HPDE6-E6E7 (cell line): ENCODE measurements at regions not wholly inside any gene's neighbourhood (a gene's known extent, or its start where the extent isn't known, plus 50 kb on each side); places are given as distances from the start of the nearest gene placed in this dataset.

Experiments
- DNase-seq: peaks from one replicate; pipeline ENCODE4 v3.0.0; 2011; ENCODE audit warnings: missing footprints; ENCODE audit errors: extremely low spot score

DNA sequence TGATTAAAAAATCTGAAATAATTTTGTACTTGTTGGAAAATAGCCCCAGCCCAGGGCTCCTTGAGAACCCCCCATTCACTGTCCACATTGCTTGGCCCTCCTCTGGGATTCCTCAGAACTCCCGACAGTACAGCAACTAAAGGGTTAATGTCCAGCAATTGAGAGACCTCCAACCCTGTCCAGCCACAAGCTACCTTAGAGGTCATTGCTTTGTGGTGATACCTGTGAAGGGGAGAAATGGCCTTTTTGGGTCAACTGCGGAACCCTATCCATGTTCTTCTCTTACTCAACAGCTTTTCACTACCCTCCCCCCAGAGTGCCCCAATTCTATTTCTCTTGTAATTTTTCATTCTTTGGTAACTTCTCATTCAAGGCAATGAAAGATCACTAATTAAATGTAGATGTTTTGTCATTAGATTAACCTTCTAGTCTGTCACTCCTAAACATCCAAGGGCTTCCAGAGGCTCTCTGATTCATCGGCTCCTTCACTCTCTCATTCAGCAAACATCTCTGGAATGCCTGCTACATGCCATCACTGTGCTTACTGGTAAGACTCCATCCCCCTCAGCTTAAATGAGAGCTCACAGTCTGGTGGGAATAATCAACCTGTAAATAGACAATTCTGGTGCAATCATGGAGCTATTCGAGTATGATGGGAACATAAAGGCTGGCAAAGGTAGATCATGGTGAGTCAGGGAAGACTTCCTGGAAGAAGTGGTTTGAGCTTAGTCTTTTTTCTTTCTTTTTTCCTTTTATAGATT, 241.4 kb upstream of the PGRMC2 start:
- DNase-seq: peak; percentile 66

DNA sequence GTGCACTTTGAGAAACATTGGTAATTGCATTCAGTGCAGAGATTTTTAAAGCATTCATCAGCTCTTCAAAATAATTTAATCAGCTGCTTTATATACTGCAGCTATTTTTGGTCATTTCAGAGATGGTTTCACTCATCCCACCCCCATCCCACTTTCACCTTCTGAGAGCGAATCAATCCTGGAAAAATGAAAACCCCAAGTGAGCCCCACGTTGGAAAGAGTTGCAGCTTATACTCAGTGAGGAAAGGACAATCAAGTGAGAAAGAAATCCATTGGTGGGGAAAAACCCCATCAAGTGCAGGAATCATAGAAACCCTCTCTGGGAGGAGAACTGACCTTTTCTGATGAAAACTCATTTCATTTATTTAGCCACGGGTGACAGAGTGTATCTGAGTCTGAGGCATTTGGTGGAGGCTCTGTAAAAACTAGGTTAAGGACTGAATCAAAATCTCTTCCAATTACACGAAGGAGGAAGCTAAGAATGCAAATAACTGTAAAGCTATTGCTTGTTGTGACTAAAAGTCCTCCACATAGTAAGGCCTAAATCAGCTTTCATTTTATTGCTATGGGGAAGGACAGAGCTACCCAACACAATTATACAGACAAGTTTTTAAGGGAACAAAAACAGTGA, 240.4 kb upstream of the PGRMC2 start:
- DNase-seq: no peak

DNA sequence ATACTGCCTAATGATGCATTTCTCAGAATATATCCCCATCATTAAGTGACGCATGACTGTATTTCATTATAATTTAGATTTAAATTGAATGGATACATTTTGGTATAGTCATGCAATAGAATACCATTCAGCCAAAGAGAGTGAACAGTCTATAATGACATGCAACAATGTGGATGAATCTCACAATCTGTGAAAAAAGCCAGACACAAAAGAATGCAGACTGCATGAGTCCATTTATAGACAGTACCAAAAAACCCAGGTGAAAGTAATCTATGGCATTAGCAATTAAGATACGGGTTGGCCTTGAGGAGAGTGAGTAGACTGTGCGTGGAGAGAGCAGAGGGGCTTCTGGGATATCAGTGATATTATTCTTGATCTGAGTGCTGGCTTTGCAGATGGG, 239.7 kb upstream of the PGRMC2 start:
- no peak for DNase-seq

DNA sequence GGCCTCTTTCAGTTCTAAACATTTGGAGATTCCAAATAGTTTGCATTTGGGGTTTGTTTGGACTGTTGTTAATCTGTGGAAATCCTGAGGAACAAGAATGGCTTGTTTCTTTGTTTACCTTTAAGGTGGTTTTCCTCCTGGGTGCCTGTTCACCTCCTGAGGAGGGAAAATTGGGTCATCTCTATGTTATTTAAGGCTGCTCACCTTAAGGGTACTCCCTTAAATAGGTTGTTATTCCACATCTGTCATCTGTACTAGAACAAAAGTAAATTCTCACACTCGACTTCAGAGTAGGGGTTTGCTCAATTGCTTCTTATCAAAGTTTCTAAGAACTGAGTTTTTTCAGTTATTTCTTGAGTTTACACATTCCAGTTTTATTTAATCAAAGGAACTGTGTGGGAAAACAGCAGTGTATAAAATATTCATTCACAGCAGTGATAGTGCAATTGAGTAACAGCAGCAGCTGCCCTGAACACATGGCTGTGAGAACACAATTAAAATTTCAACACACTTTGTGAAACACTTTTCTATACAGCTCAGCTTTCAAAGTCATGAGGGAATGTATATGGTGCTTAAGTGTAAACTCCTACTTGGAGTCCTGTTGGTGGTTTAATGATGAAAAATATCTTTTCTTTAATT, 238.5 kb upstream of the PGRMC2 start:
- DNase-seq: peak; percentile 35

DNA sequence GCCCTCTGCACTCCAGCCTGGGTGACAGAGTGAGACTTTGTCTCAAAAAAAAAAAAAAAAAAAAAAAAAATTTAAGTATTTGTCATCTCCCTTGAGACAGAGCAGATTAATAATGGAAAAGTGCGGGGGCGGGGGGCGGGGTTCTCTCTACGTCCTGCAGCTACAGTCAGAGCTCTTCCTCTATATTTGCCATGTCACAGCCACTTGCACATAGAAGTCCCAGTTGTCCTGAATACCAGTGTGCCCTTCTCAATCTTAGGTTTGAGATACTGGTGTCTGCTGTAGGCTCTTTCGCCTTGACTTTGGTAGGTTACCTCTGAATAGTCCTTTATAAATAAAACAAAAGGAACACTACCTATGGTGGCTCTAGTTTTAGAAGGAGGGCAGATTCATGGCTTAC, 237.8 kb upstream of the PGRMC2 start:
- no peak for DNase-seq

DNA sequence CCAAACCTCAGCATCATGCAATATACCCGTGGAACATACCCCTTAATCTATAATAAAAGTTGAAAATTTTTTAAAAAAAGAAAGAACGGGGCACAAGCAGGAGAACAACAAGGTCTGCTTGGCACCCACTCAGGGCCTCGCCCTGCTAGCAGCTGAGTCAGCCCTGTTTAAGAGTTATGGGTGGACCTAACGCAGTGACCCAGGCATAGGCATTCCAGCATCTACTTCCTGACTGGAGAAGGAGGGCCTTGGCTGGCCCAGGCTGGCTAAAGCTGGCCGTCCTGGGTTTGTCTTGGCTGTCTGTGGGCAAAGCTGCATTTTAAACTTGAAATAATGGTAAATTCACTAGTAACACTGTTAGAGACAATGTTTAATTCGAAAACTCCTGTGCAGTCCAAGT, 236.7 kb upstream of the PGRMC2 start:
- DNase-seq: peak; percentile 60

DNA sequence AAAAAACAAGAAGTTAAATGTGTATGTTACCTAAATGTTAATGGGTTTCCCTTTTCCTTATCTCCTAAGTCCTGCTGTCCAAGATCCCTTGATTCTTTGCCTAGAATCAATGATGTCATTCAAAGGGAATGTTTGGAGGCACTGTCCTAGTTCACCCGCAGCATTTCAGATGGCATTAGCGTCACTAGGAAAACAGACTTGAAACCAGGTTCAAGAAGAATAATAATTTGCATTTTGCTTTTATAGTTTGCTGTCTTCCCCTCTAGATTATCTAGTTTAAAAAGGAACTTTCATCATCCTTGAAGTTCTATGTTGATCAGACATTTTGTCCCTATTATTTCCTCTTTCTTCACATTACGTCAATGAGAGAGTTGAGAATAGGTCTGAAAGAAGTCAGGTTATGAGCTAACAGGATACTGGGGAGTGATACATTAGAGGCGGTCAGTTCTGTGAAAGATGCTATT, 234.1 kb upstream of the PGRMC2 start:
- no peak for DNase-seq

DNA sequence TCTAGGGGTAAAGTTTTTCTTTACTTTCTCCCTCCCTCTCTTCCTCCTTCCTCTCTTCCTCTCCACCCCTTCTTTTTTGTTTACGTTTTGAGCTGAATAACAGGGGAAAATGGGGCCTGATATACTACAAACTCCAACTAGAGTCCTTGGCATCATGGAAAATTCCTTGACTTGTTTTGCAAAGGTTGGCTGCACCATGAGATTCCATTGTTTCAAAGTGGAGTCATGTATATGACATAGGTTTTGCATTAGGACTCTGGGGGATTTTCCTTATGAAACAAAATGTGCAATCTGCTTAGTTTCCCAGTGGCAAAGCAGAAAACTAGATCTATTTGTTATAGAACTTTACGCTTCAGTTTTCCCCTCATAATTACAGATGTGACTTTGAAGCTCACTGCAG, 233.5 kb upstream of the PGRMC2 start:
- DNase-seq: no peak

DNA sequence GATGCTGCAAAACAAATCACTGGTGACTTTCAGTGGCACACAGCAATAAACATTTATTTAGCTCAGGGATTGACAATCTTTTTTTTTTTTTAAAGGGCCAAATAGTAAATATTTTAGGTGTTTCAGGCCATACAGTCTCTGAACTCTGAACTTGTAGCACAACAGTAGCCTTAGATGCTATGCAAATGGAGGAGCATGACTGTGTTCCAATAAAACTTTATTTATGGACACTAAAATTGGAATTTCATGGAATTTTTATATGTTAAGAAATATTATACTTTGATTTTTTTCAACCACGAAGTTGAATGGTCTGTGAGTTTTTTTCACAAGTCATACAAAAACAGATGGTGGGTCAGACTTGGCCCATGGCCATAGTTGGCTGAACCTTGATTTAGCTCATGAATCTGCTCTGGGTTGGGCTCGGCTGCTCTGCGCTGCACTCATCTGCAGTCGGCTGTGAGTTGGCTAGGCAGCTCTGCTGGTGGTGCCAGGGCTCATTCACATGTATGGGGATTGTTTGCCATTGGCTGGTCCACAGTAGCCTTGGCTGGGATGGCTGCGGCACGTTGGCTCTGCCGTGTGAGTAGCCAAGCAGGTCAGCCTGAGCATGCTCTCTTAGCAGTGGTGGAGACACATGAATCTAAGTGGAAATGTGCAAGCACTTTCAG, 231.7 kb upstream of the PGRMC2 start:
- no peak for DNase-seq

DNA sequence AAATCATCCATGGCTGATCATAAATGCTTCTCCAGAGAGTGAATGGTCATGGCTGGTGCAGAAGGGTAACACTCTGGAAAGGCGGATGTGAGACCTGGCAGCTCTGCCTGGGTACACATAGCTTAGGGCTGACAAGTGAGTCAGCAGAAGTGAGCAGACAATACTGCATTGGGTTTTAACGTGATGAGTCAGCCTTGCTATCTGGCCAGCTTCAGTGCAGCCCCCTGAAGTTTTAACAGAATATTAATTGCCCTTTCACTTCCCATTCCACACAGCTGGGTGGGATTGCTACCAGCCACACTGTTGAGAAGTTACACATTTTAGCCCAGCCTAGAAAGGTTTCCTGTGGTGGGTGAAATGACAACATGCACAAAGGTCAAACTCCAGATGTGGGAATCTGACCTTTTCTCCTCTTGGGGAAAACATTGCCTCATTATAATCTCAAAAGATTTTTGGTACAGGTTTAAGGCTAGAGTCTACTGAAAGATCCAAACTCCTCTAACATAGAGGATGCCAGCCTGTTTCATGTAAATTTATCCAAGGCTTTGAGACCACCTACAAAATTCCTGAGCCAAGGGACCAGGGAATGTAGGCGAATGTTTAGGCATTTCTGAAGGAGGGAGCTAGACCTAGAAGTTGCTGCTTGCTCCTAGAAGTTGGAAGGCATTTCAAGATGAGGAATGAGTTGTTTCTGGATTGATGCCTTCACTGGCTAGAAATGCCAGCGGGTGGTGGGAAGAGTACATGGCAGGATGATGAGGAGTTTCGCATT, 230.3 kb upstream of the PGRMC2 start:
- DNase-seq: peak; percentile 78

DNA sequence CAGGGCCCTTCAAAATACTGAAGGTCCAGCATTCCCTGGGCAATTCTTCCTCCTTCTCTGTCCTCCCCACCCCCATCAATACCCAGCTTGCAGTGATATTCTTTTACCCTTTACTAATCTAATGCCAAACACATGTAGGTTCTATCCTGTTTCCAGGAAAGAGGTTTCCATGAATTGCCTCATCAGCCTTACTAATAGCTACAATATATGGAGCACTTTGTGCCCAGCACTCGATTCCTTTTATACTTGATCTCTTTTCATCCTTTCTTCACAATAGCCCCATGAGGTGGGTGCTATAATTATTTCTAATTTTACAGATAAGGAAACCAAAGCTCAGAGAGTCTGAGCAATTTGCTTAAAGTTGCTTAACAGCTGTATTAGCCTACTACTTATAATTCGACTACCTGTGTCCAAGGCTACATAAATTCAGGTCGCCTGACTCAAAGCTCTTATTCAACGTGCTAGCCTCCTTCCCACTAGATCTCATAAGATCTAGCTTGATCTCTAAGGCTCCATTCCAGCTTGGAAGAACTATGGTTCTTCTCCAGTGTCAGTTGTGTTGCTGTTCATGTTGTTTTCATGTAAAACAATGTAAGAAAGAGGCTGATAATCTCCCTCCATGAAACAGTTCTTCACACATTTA, 229.6 kb upstream of the PGRMC2 start:
- DNase-seq: no peak

DNA sequence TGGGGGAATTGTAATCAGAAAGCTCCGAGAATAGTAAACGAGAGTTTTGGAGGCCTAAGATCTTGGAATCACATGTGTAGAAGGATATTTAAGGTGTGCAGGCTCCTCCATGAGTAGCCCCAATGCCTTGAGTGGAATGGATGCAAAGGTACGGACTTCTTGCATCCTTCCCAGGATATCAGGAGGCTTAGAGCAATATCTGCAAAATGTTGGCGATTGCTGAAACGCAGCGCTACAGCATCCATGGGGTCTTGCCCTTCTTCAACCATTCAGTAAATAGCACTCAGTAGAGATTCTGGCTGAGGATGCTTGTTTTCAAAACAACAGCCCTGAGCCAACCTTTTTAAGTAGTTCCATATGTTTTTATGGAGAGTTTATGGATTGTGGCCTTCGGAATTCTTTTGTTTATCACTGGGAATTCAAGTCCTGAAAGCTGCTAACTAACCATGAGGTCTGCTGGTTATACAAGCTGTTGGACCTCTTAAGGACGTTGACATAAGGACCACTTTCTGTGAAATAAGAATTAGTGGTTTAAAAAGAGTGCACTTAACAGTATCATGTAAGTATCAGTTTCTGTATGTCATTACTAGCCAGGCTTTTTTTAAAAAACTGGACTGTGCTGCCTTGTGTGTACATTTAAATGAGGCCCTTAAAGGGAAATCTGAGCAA, 228.8 kb upstream of the PGRMC2 start:
- DNase-seq: no peak

DNA sequence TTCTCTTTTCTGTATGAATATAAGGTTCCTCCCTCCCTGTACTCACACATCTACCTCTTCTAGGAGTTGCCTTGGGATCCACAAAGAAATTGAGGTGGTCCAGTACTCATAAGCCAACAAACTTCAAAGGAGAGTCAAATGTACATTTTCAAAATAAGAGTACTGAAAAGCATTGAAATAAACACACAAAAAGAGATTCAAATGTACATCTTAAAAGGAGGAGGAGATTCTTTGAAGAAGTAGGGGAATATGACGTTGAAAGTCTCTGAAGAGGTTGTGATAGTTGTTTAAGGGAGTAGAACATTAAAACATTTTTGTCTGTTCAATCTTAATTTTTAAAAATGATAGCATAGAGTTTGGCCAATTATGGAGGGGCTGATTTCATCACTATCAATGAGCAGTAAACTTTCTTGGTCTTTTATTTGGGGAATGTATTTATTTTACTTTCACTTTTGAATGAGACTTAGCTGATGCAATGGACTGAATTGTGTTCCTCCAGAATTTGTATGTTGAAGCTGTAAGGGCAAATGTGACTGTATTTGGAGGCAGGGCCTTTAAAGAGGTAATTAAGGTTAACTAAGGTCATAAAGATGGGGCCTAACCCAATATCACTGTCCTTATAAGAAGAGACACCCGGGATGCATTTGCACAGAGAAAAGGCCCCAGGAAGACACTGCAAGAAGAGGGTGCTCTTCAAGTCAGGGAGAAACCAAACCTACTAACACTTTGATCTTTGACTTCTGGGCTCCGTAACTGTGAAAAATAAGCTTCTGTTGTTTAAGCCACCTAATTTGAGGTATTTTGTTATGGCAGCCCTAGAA, 226.3 kb upstream of the PGRMC2 start:
- DNase-seq: no peak

DNA sequence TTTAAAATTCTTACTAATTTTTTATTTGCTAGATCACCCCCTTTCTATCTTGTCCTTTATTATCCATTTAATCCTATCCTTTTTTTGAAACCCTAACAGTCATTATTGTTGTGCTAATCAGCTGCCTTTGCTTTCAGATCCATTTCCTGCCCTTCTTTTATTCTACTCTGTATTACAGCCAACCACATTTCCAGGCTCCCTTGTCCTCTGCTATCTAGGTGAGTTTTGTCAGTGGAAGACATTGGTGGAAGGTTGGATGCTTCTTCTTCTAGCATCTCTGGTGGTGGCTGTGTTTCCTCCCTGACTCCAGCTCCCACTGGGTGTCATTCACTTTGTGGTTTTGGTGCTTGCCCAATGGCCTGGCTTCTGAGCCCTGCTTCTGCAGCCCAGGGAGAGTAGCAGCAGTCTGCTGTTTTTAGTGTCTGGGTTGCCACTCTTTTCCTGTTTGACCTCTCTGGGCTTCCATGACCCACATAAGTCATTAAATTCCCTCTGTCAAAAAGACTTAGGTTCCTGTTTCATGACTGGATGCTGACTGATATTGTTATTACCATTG, 225.2 kb upstream of the PGRMC2 start:
- no peak for DNase-seq

DNA sequence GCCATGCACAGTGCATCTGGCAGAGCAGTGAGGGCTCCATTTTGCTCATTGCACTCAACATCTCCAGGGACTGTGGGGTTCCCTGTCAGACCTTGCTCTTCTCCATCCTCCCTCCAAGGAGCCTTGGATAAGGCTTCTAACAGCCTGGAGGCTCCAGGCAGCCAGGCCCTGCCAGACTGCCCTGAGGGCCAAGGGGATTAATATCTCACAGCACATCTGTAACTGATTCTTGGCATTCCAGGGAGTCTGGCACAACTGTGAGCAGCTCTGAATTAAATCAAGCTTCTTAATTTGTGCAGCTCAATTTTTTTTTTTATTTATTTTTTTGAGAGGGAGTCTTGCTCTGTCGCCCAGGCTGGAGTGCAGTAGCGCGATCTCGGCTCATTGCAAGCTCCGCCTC, 224.5 kb upstream of the PGRMC2 start:
- DNase-seq: no peak

DNA sequence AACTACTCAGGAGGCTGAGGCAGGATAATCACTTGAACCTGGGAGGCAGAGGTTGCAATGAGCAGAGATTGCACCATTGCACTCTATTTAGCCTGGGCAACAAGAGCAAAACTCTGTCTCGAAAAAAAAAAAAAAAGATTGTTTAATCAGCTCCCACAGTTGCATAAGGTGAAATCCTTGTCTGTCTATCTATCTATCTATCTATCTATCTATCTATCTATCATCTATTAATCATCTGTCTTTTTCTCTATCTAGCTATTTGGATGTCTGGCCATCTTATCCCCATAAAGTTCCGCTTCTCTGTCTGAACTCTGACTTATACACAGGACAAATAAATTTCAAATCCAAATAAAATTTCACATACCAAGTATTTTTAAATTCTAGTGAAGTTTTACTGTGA, 223.2 kb upstream of the PGRMC2 start:
- no peak for DNase-seq

DNA sequence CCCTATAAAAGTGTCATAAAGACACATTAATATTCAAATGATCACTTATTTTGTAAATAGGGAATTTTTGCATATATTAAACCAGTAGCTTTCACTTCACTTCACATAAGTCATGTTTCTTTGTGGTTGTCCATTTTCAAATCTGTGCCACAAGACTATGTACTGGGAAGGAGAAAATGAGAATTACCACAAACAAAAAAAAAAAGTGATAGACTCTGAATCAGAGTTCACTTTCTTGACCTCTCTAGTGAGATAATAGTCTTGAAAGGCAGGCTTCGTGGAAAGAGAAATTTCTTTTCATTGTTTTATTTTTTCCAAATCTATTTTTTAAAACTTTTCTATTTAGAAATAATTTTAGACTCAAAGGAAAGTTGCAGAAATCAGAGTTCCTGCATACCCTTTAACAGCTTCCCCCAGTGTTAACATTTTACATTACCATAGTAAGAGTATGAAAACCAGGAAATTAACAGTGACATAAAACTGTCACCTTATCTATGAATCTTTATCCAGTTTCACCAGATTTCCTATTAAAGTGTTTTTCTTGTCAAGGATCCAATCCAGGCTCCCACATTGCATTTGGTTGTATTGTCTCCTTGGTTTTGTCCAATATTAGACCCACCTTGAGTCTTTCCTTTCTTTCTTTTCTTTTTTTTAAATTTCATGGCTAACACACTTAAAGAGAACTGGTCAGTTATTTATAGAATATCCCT, 215.4 kb upstream of the PGRMC2 start:
- DNase-seq: no peak

DNA sequence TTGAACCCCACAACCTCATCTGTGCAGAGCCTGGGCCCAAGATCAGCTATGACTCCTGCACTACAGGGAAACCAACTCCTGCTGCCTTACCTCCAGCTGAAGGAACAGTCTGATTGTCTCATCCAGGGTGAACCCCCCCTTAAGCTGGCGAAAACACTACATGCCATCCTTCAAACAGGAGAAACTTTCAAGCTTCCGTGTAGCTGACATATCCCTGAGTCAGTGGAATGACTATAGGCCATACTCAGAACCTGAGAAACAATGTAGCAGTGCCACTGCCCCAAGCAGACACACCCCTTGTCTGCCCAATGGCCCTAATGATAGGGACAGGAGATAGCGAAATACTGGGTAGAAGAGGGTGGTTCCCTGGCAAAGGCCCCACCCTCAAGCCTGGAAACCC, 213.6 kb upstream of the PGRMC2 start:
- DNase-seq: no peak
